Thyroid gland (tissue), 4 donors: ENCODE measurements at regions not wholly inside any gene's neighbourhood (a gene's known extent, or its start where the extent isn't known, plus 50 kb on each side); places are given as distances from the start of the nearest gene placed in this dataset.

ENCODE experiments used
- CTCF ChIP-seq, 6 experiments: fragments of 200-600 bp in 3 of 6; fragments of 450-650 bp in 3 of 6; sonication (generic) in 3 of 6; IDR thresholded peaks; one replicate each; pipeline ENCODE4 v1.5.1; 2016 to 2019; ENCODE audit warnings: antibody characterized with exemption in 6 of 6, mild to moderate bottlenecking in 2 of 6, inconsistent platforms in 1 of 6, moderate library complexity in 1 of 6
- POLR2A ChIP-seq, 2 donors: fragments of 450-650 bp; IDR thresholded peaks; one replicate each; pipeline ENCODE4 v1.6.1; 2017; ENCODE audit warnings: antibody characterized with exemption in 2 of 2, mild to moderate bottlenecking in 2 of 2, moderate library complexity in 1 of 2

DNA sequence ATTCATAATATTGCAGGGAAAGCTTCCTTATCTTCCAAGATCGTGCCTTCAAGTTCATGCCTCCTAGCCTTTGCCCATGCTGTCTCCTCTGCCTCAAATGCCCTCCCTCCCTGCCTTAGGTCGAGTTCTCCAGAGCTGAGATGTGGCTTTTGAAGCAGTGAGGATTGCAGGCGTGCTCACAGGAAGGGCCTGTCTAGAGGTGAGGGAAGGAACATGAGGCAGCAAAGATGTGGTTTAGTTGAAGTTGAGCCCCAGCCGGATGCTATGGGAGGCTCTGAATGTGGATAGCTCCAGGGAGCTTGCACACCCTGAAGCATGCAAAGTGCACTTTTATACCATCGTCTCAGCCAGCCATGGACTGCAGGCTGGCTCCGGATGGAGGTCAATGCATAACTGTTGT, 754.6 kb upstream of the EEF2KMT start:
- no peak for TF ChIP-seq CTCF (IDR thresholded peaks at IDR 0.05)
- TF ChIP-seq POLR2A (IDR thresholded peaks at IDR 0.05): no peak
